PC-9 (cell line): ENCODE measurements at regions not wholly inside any gene's neighbourhood (a gene's known extent, or its start where the extent isn't known, plus 50 kb on each side); places are given as distances from the start of the nearest gene placed in this dataset.

ENCODE experiments used
- EZH2 ChIP-seq: fragments of 200-600 bp; sonication (generic); IDR thresholded peaks from 2 replicates; pipeline ENCODE4 v1.8.0; 2017; ENCODE audit warnings: antibody characterized with exemption, low read depth
- TF ChIP-seq, protein P1 (sequence below): fragments of 200-600 bp; sonication (generic); conservative IDR thresholded peaks from 2 replicates; pipeline ENCODE4 v1.6.1; 2017; ENCODE audit warnings: mixed run types, antibody characterized with exemption, mild to moderate bottlenecking, moderate library complexity

DNA sequence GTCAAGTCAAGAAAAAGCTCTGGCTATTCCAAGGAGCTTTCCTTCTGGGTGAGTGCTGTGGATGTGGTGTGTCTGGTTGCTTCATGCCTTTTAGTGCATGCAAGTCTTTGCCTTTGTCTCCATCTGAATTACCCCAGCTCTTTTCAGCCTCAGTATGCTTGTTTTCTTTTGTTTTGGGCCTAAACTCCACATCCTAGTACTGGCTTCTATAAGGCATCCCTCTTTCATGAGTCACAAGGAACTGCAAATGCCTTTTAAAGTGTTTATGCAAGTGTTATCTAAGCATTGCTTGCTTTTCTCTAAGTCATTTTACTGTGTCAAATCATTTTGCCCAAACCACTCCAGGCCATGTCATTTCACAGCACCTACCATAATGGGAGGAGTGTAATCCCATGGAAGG lies 132.1 kb downstream of the PLCE1 start:
- TF ChIP-seq, protein P1, sequence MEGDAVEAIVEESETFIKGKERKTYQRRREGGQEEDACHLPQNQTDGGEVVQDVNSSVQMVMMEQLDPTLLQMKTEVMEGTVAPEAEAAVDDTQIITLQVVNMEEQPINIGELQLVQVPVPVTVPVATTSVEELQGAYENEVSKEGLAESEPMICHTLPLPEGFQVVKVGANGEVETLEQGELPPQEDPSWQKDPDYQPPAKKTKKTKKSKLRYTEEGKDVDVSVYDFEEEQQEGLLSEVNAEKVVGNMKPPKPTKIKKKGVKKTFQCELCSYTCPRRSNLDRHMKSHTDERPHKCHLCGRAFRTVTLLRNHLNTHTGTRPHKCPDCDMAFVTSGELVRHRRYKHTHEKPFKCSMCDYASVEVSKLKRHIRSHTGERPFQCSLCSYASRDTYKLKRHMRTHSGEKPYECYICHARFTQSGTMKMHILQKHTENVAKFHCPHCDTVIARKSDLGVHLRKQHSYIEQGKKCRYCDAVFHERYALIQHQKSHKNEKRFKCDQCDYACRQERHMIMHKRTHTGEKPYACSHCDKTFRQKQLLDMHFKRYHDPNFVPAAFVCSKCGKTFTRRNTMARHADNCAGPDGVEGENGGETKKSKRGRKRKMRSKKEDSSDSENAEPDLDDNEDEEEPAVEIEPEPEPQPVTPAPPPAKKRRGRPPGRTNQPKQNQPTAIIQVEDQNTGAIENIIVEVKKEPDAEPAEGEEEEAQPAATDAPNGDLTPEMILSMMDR = no peak
- TF ChIP-seq EZH2 = no peak
